Activated CD4-positive, alpha-beta T cell treated with anti-CD3 and anti-CD28 coated beads, Interleukin-2, amount 10 ng/mL, durations not matched to agents 7 days and 5 days (primary cell): ENCODE measurements at regions not wholly inside any gene's neighbourhood (a gene's known extent, or its start where the extent isn't known, plus 50 kb on each side); places are given as distances from the start of the nearest gene placed in this dataset.

ENCODE experiments used
- CTCF ChIA-PET: fragments of 350-600 bp; sonication (Branson Sonifier 250); formaldehyde crosslinking; loops from one replicate; lab custom pipeline; 2021; ENCODE audit warnings: antibody characterized with exemption; lab: Charles Lee
- POLR2A ChIA-PET: fragments of 350-600 bp; sonication (Branson Sonifier 250); formaldehyde crosslinking; loops from one replicate; lab custom pipeline; 2021; ENCODE audit warnings: antibody characterized with exemption; lab: Charles Lee
- DNase-seq: peaks from one replicate; pipeline ENCODE4 v3.0.0-alpha.2; 2020
- H3K27ac Mint-ChIP-seq: one replicate; pipeline ENCODE4 v1.8.0; 2021; ENCODE audit warnings: mild to moderate bottlenecking, moderate library complexity, mixed read lengths
- H3K27me3 Mint-ChIP-seq: one replicate; pipeline ENCODE4 v1.8.0; 2021; ENCODE audit warnings: mixed read lengths
- H3K36me3 Mint-ChIP-seq: one replicate; pipeline ENCODE4 v1.8.0; 2021; ENCODE audit warnings: low read depth, mixed read lengths
- H3K4me1 Mint-ChIP-seq: one replicate; pipeline ENCODE4 v1.8.0; 2021; ENCODE audit warnings: mixed read lengths
- H3K4me3 Mint-ChIP-seq: one replicate; pipeline ENCODE4 v1.8.0; 2021; ENCODE audit warnings: mild to moderate bottlenecking, moderate library complexity, mixed read lengths
- H3K9me3 Mint-ChIP-seq: one replicate; pipeline ENCODE4 v1.8.0; 2021; ENCODE audit warnings: mixed read lengths

GRCh38 chr22:44428941-44429830 lies 68.8 kb downstream of the RTL6 start:
- ChIA-PET POLR2A (no interaction called here), CTCF (no interaction called here)
- no peaks in the 10 kb centered on the region for H3K36me3 Mint-ChIP-seq
- H3K27me3 Mint-ChIP-seq, result peaks cover 5% of the 10 kb centered on the region
- no peaks in the 10 kb centered on the region for H3K9me3 Mint-ChIP-seq
- no peaks in the 10 kb centered on the region for H3K4me1 Mint-ChIP-seq
- no peak overlapping the region for H3K4me3 Mint-ChIP-seq
- no peak for DNase-seq
- no peak overlapping the region for H3K27ac Mint-ChIP-seq

- Mint-ChIP-seq H3K4me1 (no peaks in the 10 kb centered on the region), H3K4me3 (no peak overlapping the region), H3K36me3 (no peaks in the 10 kb centered on the region), H3K27ac (no peak overlapping the region), H3K27me3 (peaks cover 5% of the 10 kb centered on the region), H3K9me3 (no peaks in the 10 kb centered on the region)
- no peak for DNase-seq
- CTCF ChIA-PET, result no interaction called here
- POLR2A ChIA-PET, result no interaction called here
These were observed 70.2 kb downstream of the RTL6 start for GRCh38 chr22:44427611-44428470.

GRCh38 chr22:44426981-44427380 lies 71.1 kb downstream of the RTL6 start:
- no peak overlapping the region for H3K27ac Mint-ChIP-seq
- H3K27me3 Mint-ChIP-seq, result peaks cover 4% of the 10 kb centered on the region
- CTCF ChIA-PET, result no interaction called here
- H3K9me3 Mint-ChIP-seq, result no peaks in the 10 kb centered on the region
- DNase-seq, result no peak
- no peak overlapping the region for H3K4me3 Mint-ChIP-seq
- POLR2A ChIA-PET, result no interaction called here
- no peaks in the 10 kb centered on the region for H3K4me1 Mint-ChIP-seq
- no peaks in the 10 kb centered on the region for H3K36me3 Mint-ChIP-seq

- Mint-ChIP-seq H3K27ac (no peak overlapping the region), H3K4me1 (no peaks in the 10 kb centered on the region), H3K4me3 (no peak overlapping the region), H3K36me3 (no peaks in the 10 kb centered on the region), H3K27me3 (peaks cover 12% of the 10 kb centered on the region), H3K9me3 (peaks cover 7% of the 10 kb centered on the region)
- no peak for DNase-seq
- ChIA-PET POLR2A (no interaction called here), CTCF (interaction anchor here (0.9 kb wide), 1 partner anchor 17 kb away, joined by 3 read pairs; no protein-coding TSS in a partner anchor)
These were observed 72.4 kb downstream of the RTL6 start for GRCh38 chr22:44425694-44426045.

GRCh38 chr22:44424867-44425693 lies 73.0 kb downstream of the RTL6 start:
- DNase-seq, result no peak
- Mint-ChIP-seq H3K4me3 (no peak overlapping the region), H3K27me3 (peaks cover 14% of the 10 kb centered on the region), H3K4me1 (no peaks in the 10 kb centered on the region), H3K27ac (no peak overlapping the region), H3K9me3 (peaks cover 9% of the 10 kb centered on the region), H3K36me3 (no peaks in the 10 kb centered on the region)
- ChIA-PET CTCF (interaction anchor here (0.9 kb wide), 1 partner anchor 17 kb away, joined by 3 read pairs; no protein-coding TSS in a partner anchor), POLR2A (no interaction called here)

GRCh38 chr22:44424359-44424682 lies 73.7 kb downstream of the RTL6 start:
- no peak overlapping the region for H3K27ac Mint-ChIP-seq
- H3K4me1 Mint-ChIP-seq, result no peaks in the 10 kb centered on the region
- no peaks in the 10 kb centered on the region for H3K36me3 Mint-ChIP-seq
- ChIA-PET POLR2A (no interaction called here), CTCF (no interaction called here)
- peaks cover 21% of the 10 kb centered on the region for H3K27me3 Mint-ChIP-seq
- no peak overlapping the region for H3K4me3 Mint-ChIP-seq
- peaks cover 16% of the 10 kb centered on the region for H3K9me3 Mint-ChIP-seq
- DNase-seq, result no peak

- Mint-ChIP-seq H3K36me3 (no peaks in the 10 kb centered on the region), H3K4me1 (no peaks in the 10 kb centered on the region), H3K4me3 (no peak overlapping the region), H3K9me3 (peaks cover 16% of the 10 kb centered on the region), H3K27ac (no peak overlapping the region), H3K27me3 (peaks cover 22% of the 10 kb centered on the region)
- CTCF ChIA-PET, result no interaction called here
- POLR2A ChIA-PET, result no interaction called here
- DNase-seq, result no peak
These were observed 74.3 kb downstream of the RTL6 start for GRCh38 chr22:44423556-44424358.

GRCh38 chr22:44422746-44423380 lies 75.2 kb downstream of the RTL6 start:
- POLR2A ChIA-PET, result no interaction called here
- peaks cover 16% of the 10 kb centered on the region for H3K9me3 Mint-ChIP-seq
- H3K27me3 Mint-ChIP-seq, result peaks cover 24% of the 10 kb centered on the region
- no peaks in the 10 kb centered on the region for H3K4me1 Mint-ChIP-seq
- no peak for DNase-seq
- H3K27ac Mint-ChIP-seq, result no peak overlapping the region
- CTCF ChIA-PET, result interaction anchor here (1.1 kb wide), 1 partner anchor 27 kb away, joined by 3 read pairs; no protein-coding TSS in a partner anchor
- no peaks in the 10 kb centered on the region for H3K36me3 Mint-ChIP-seq
- H3K4me3 Mint-ChIP-seq, result no peak overlapping the region

GRCh38 chr22:44419429-44419828 lies 78.6 kb downstream of the RTL6 start:
- Mint-ChIP-seq H3K4me1 (no peaks in the 10 kb centered on the region), H3K27ac (no peak overlapping the region), H3K4me3 (no peak overlapping the region), H3K36me3 (no peaks in the 10 kb centered on the region), H3K27me3 (peaks cover 38% of the 10 kb centered on the region), H3K9me3 (peaks cover 16% of the 10 kb centered on the region)
- DNase-seq, result no peak
- POLR2A ChIA-PET, result no interaction called here
- CTCF ChIA-PET, result no interaction called here

- no peaks in the 10 kb centered on the region for H3K9me3 Mint-ChIP-seq
- ChIA-PET POLR2A (no interaction called here), CTCF (no interaction called here)
- H3K4me1 Mint-ChIP-seq, result no peaks in the 10 kb centered on the region
- no peak overlapping the region for H3K4me3 Mint-ChIP-seq
- no peak for DNase-seq
- no peak overlapping the region for H3K27ac Mint-ChIP-seq
- no peaks in the 10 kb centered on the region for H3K36me3 Mint-ChIP-seq
- H3K27me3 Mint-ChIP-seq, result peaks cover 16% of the 10 kb centered on the region
These were observed 84.8 kb downstream of the RTL6 start for GRCh38 chr22:44413211-44413610.

- Mint-ChIP-seq H3K4me1 (no peaks in the 10 kb centered on the region), H3K27ac (peak overlapping the region; percentile 25), H3K4me3 (no peak overlapping the region), H3K36me3 (no peaks in the 10 kb centered on the region), H3K27me3 (peaks cover 12% of the 10 kb centered on the region), H3K9me3 (no peaks in the 10 kb centered on the region)
- no peak for DNase-seq
- ChIA-PET CTCF (interaction anchor here (1.0 kb wide), 1 partner anchor 129 kb away, joined by 3 read pairs; no protein-coding TSS in a partner anchor), POLR2A (no interaction called here)
These were observed 85.8 kb downstream of the RTL6 start for GRCh38 chr22:44412136-44412731.
